ENCODE measurements at regions not wholly inside any gene's neighbourhood (a gene's known extent, or its start where the extent isn't known, plus 50 kb on each side); places are given as distances from the start of the nearest gene placed in this dataset.
"Not testable (repeated sequence)": the region's sequence is repeated elsewhere in the genome, so short reads cannot be mapped to it uniquely, and the experiment has no call there.

- DNase-seq; ATAC-seq; FAIRE-seq; H3K9me3 ChIP-seq; H3K4me3 ChIP-seq; H3K36me3 ChIP-seq; H3K27me3 ChIP-seq; H3K4me1 ChIP-seq; intact Hi-C loops (cut with DNase I); H3K27ac ChIP-seq: not testable (repeated sequence)
- WGBS, 2 donors: 78 to 80% methylated on average over 21 to 22 of the region's 25 CpGs
Observed at GRCh38 chr2:87470381-87471380, 277.2 kb upstream of the PLGLB2 start.

GRCh38 chr2:87471478-87471877, 276.4 kb upstream of the PLGLB2 start:
- H3K9me3 ChIP-seq; H3K4me3 ChIP-seq; FAIRE-seq; H3K4me1 ChIP-seq; H3K36me3 ChIP-seq; ATAC-seq; H3K27ac ChIP-seq; DNase-seq; H3K27me3 ChIP-seq; intact Hi-C loops (cut with DNase I): not testable (repeated sequence)
- 59 to 75% methylated on average over 2 to 3 of the region's 3 CpGs for WGBS, 2 donors

- intact Hi-C loops (cut with DNase I); H3K4me1 ChIP-seq; H3K4me3 ChIP-seq; H3K27ac ChIP-seq; H3K36me3 ChIP-seq; H3K9me3 ChIP-seq; FAIRE-seq; H3K27me3 ChIP-seq; DNase-seq: not testable (repeated sequence)
- WGBS, 2 donors: 44 to 48% methylated on average over 4 of the region's 5 CpGs
- ATAC-seq: peak in 3 of 4 donors; percentile 63 to 74 (median 70)
Observed at GRCh38 chr2:87476223-87476872, 271.5 kb upstream of the PLGLB2 start.

- H3K27me3 ChIP-seq; H3K4me1 ChIP-seq; intact Hi-C loops (cut with DNase I); H3K9me3 ChIP-seq; FAIRE-seq; DNase-seq; H3K27ac ChIP-seq; H3K36me3 ChIP-seq; ATAC-seq; H3K4me3 ChIP-seq: not testable (repeated sequence)
- WGBS, 2 donors: 71 to 79% methylated on average over 5 of the region's 5 CpGs
Observed at GRCh38 chr2:87476936-87477335, 271.0 kb upstream of the PLGLB2 start.

GRCh38 chr2:87477669-87478428, 270.0 kb upstream of the PLGLB2 start:
- intact Hi-C loops (cut with DNase I); H3K9me3 ChIP-seq; H3K4me1 ChIP-seq; DNase-seq; H3K36me3 ChIP-seq; H3K27ac ChIP-seq; H3K27me3 ChIP-seq; H3K4me3 ChIP-seq; FAIRE-seq: not testable (repeated sequence)
- peak in 3 of 4 donors; percentile 56 to 70 (median 65) for ATAC-seq
- 63 to 68% methylated on average over 8 to 10 of the region's 12 CpGs for WGBS, 2 donors

GRCh38 chr2:87478911-87479310, 269.0 kb upstream of the PLGLB2 start:
- peak in 2 of 4 donors; percentile 14 to 63 for ATAC-seq
- H3K27me3 ChIP-seq; H3K4me1 ChIP-seq; H3K4me3 ChIP-seq; H3K27ac ChIP-seq; intact Hi-C loops (cut with DNase I); FAIRE-seq; H3K9me3 ChIP-seq; DNase-seq; H3K36me3 ChIP-seq: not testable (repeated sequence)
- WGBS, 2 donors: 43 to 64% methylated on average over 1 to 4 of the region's 4 CpGs

GRCh38 chr2:87483093-87483680, 264.7 kb upstream of the PLGLB2 start:
- DNase-seq; H3K4me3 ChIP-seq; H3K27ac ChIP-seq; intact Hi-C loops (cut with DNase I); H3K4me1 ChIP-seq; FAIRE-seq; H3K9me3 ChIP-seq; H3K27me3 ChIP-seq; H3K36me3 ChIP-seq: not testable (repeated sequence)
- 59 to 64% methylated on average over 6 to 7 of the region's 7 CpGs for WGBS, 2 donors
- peak in 3 of 4 donors; percentile 31 to 37 (median 31) for ATAC-seq

- ATAC-seq; intact Hi-C loops (cut with DNase I); H3K9me3 ChIP-seq; H3K27me3 ChIP-seq; H3K4me1 ChIP-seq; H3K27ac ChIP-seq; H3K4me3 ChIP-seq; FAIRE-seq; DNase-seq; H3K36me3 ChIP-seq: not testable (repeated sequence)
- WGBS, 2 donors: 90 to 96% methylated on average over 2 of the region's 2 CpGs
Observed at GRCh38 chr2:87484363-87484762, 263.5 kb upstream of the PLGLB2 start.

- H3K27me3 ChIP-seq; H3K4me1 ChIP-seq; DNase-seq; H3K9me3 ChIP-seq; H3K36me3 ChIP-seq; H3K27ac ChIP-seq; H3K4me3 ChIP-seq; intact Hi-C loops (cut with DNase I); FAIRE-seq: not testable (repeated sequence)
- 41 to 47% methylated on average over 6 of the region's 8 CpGs for WGBS, 2 donors
- ATAC-seq: peak in 1 of 4 donors; percentile 3
Observed at GRCh38 chr2:87485455-87485854, 262.4 kb upstream of the PLGLB2 start.

GRCh38 chr2:87485884-87486283, 262.0 kb upstream of the PLGLB2 start:
- H3K36me3 ChIP-seq; intact Hi-C loops (cut with DNase I); FAIRE-seq; H3K4me3 ChIP-seq; H3K9me3 ChIP-seq; DNase-seq; H3K4me1 ChIP-seq; H3K27me3 ChIP-seq: not testable (repeated sequence)
- no CpG with 5 or more reads among the region's 10 CpGs for WGBS, 2 donors
- H3K27ac ChIP-seq: peak overlapping the region in 2 of 4 donors; percentile 63 to 65
- ATAC-seq: peak; percentile 86 to 96 (median 95)

- ATAC-seq: peak in 3 of 4 donors; percentile 8 to 28 (median 22)
- FAIRE-seq; DNase-seq; H3K36me3 ChIP-seq; H3K4me3 ChIP-seq; intact Hi-C loops (cut with DNase I); H3K27me3 ChIP-seq; H3K4me1 ChIP-seq; H3K9me3 ChIP-seq: not testable (repeated sequence)
- WGBS, 2 donors: 89 to 92% methylated on average over 7 to 8 of the region's 9 CpGs
- peak overlapping the region in 3 of 4 donors; percentile 28 to 65 (median 63) for H3K27ac ChIP-seq
Observed at GRCh38 chr2:87486413-87486812, 261.5 kb upstream of the PLGLB2 start.

All from pancreas (tissue), 10 donors.